ENCODE measurements at regions not wholly inside any gene's neighbourhood (a gene's known extent, or its start where the extent isn't known, plus 50 kb on each side); places are given as distances from the start of the nearest gene placed in this dataset.

GRCh38 chr21:27649762-27650161 is 682.9 kb upstream of the ADAMTS5 start:
- no peak overlapping the region for H3K4me3 ChIP-seq
- no peaks in the 10 kb centered on the region for H3K9me3 ChIP-seq
- DNase-seq: no peak
- in situ Hi-C loops (cut with MboI; ENCODE audit: low pct_ligation_motif_present in 1 of 4, low pct_unique_long_range_greater_than_20kb in 1 of 4, low sequenced_read_pairs in 3 of 4) (no loop called here), intact Hi-C loops (cut with DNase I; ENCODE audit: low total_unique reads) (no loop called here)
- WGBS, 2 donors (ENCODE audit: low coverage in 1 of 2): 56 to 69% methylated on average over 3 of the region's 3 CpGs
- H3K27me3 ChIP-seq: no peaks in the 10 kb centered on the region
- H3K4me1 ChIP-seq: no peaks in the 10 kb centered on the region
- no peak overlapping the region for H3K27ac ChIP-seq
- H3K36me3 ChIP-seq: no peaks in the 10 kb centered on the region
- TF ChIP-seq POLR2A (IDR thresholded peaks at IDR 0.05): no peak
- no peak for TF ChIP-seq CTCF (IDR thresholded peaks at IDR 0.05)
- TF ChIP-seq POLR2AphosphoS5 (IDR thresholded peaks at IDR 0.05): no peak

- no peak for DNase-seq
- H3K27ac ChIP-seq: no peak overlapping the region
- TF ChIP-seq POLR2A (IDR thresholded peaks at IDR 0.05) (no peak), CTCF (IDR thresholded peaks at IDR 0.05) (no peak), POLR2AphosphoS5 (IDR thresholded peaks at IDR 0.05) (no peak)
- H3K27me3 ChIP-seq: no peaks in the 10 kb centered on the region
- WGBS, 2 donors (ENCODE audit: low coverage in 1 of 2): 69 to 72% methylated on average over 3 to 4 of the region's 4 CpGs
- no peaks in the 10 kb centered on the region for H3K4me1 ChIP-seq
- in situ Hi-C loops (cut with MboI; ENCODE audit: low pct_ligation_motif_present in 1 of 4, low pct_unique_long_range_greater_than_20kb in 1 of 4, low sequenced_read_pairs in 3 of 4): no loop called here
- no peak overlapping the region for H3K4me3 ChIP-seq
- no peaks in the 10 kb centered on the region for H3K36me3 ChIP-seq
- no peaks in the 10 kb centered on the region for H3K9me3 ChIP-seq
- intact Hi-C loops (cut with DNase I; ENCODE audit: low total_unique reads): no loop called here
These were observed 682.4 kb upstream of the ADAMTS5 start for GRCh38 chr21:27649323-27649722.

GRCh38 chr21:27648560-27648959 is 681.7 kb upstream of the ADAMTS5 start:
- intact Hi-C loops (cut with DNase I; ENCODE audit: low total_unique reads) (no loop called here), in situ Hi-C loops (cut with MboI; ENCODE audit: low pct_ligation_motif_present in 1 of 4, low pct_unique_long_range_greater_than_20kb in 1 of 4, low sequenced_read_pairs in 3 of 4) (no loop called here)
- TF ChIP-seq POLR2AphosphoS5 (IDR thresholded peaks at IDR 0.05): no peak
- no peak for TF ChIP-seq CTCF (IDR thresholded peaks at IDR 0.05)
- no peak for TF ChIP-seq EP300 (IDR thresholded peaks at IDR 0.05; ENCODE audit: low read depth)
- TF ChIP-seq POLR2A (IDR thresholded peaks at IDR 0.05): no peak
- H3K4me1 ChIP-seq: no peaks in the 10 kb centered on the region
- no peaks in the 10 kb centered on the region for H3K36me3 ChIP-seq
- H3K27me3 ChIP-seq: no peaks in the 10 kb centered on the region
- H3K9me3 ChIP-seq: no peaks in the 10 kb centered on the region
- H3K4me3 ChIP-seq: no peak overlapping the region
- DNase-seq: no peak
- 90% methylated on average over 1 of the region's 1 CpG; no CpG with 5 or more reads in 1 of the 2 donors for WGBS, 2 donors (ENCODE audit: low coverage in 1 of 2)
- H3K27ac ChIP-seq: no peak overlapping the region

GRCh38 chr21:27647921-27648320 is 681.0 kb upstream of the ADAMTS5 start:
- Histone ChIP-seq H3K4me3 (no peak overlapping the region), H3K9me3 (no peaks in the 10 kb centered on the region), H3K27ac (no peak overlapping the region), H3K27me3 (no peaks in the 10 kb centered on the region), H3K36me3 (no peaks in the 10 kb centered on the region), H3K4me1 (no peaks in the 10 kb centered on the region)
- intact Hi-C loops (cut with DNase I; ENCODE audit: low total_unique reads) (no loop called here), in situ Hi-C loops (cut with MboI; ENCODE audit: low pct_ligation_motif_present in 1 of 4, low pct_unique_long_range_greater_than_20kb in 1 of 4, low sequenced_read_pairs in 3 of 4) (no loop called here)
- 47 to 75% methylated on average over 2 to 3 of the region's 3 CpGs for WGBS, 2 donors (ENCODE audit: low coverage in 1 of 2)
- TF ChIP-seq POLR2A (IDR thresholded peaks at IDR 0.05): no peak
- TF ChIP-seq EP300 (IDR thresholded peaks at IDR 0.05; ENCODE audit: low read depth): no peak
- no peak for TF ChIP-seq POLR2AphosphoS5 (IDR thresholded peaks at IDR 0.05)
- no peak for TF ChIP-seq CTCF (IDR thresholded peaks at IDR 0.05)
- DNase-seq: no peak

All from transverse colon (tissue), 4 donors.